GM19239 (cell line): ENCODE measurements at regions not wholly inside any gene's neighbourhood (a gene's known extent, or its start where the extent isn't known, plus 50 kb on each side); places are given as distances from the start of the nearest gene placed in this dataset.
"Not testable (repeated sequence)": the region's sequence is repeated elsewhere in the genome, so short reads cannot be mapped to it uniquely, and the experiment has no call there.

Experiments
- DNase-seq: peaks from one replicate; pipeline ENCODE4 v3.0.0; 2011; ENCODE audit warnings: low spot score; ENCODE audit not compliant: insufficient read length
- FAIRE-seq: peaks from 2 replicates; lab custom pipeline; 2011; peaks lifted over from hg19 to GRCh38; lab: Jason Lieb, UNC

GRCh38 chr2:72078773-72079172, 68.9 kb downstream of the CYP26B1 start:
- no peak for DNase-seq
- FAIRE-seq = no peak

GRCh38 chr2:72077702-72078169, 69.9 kb downstream of the CYP26B1 start:
- FAIRE-seq (no peak), DNase-seq (no peak)

GRCh38 chr2:72073373-72073772, 74.3 kb downstream of the CYP26B1 start:
- FAIRE-seq = not testable (repeated sequence)

GRCh38 chr2:72064197-72064596, 83.5 kb downstream of the CYP26B1 start:
- not testable (repeated sequence) for FAIRE-seq

More at GRCh38 chr2:72073373-72073772, 74.3 kb downstream of the CYP26B1 start:
- not testable (repeated sequence) for DNase-seq

GRCh38 chr2:72062336-72062735, 85.3 kb downstream of the CYP26B1 start:
- DNase-seq (no peak), FAIRE-seq (no peak)

More at GRCh38 chr2:72064197-72064596, 83.5 kb downstream of the CYP26B1 start:
- not testable (repeated sequence) for DNase-seq

GRCh38 chr2:72057308-72057707, 90.4 kb downstream of the CYP26B1 start:
- no peak for DNase-seq
- no peak for FAIRE-seq

GRCh38 chr2:72051971-72052505, 95.6 kb downstream of the CYP26B1 start:
- no peak for DNase-seq
- FAIRE-seq = no peak

GRCh38 chr2:72051204-72051603, 96.5 kb downstream of the CYP26B1 start:
- FAIRE-seq (no peak), DNase-seq (no peak)

- DNase-seq (no peak), FAIRE-seq (no peak)
These were observed 96.9 kb downstream of the CYP26B1 start for GRCh38 chr2:72050734-72051133.

- FAIRE-seq (no peak), DNase-seq (no peak)
These were observed 98.7 kb downstream of the CYP26B1 start for GRCh38 chr2:72048881-72049477.

GRCh38 chr2:72043985-72044384, 103.7 kb downstream of the CYP26B1 start:
- no peak for FAIRE-seq
- DNase-seq = no peak

GRCh38 chr2:72041638-72042111, 106.0 kb downstream of the CYP26B1 start:
- FAIRE-seq (no peak), DNase-seq (no peak)

GRCh38 chr2:72040629-72041571, 106.8 kb downstream of the CYP26B1 start:
- DNase-seq (no peak), FAIRE-seq (no peak)

GRCh38 chr2:72038524-72038923, 109.1 kb downstream of the CYP26B1 start:
- DNase-seq (no peak), FAIRE-seq (no peak)

GRCh38 chr2:72037261-72037666, 110.4 kb downstream of the CYP26B1 start:
- no peak for DNase-seq

GRCh38 chr2:72036595-72036994, 111.1 kb downstream of the CYP26B1 start:
- FAIRE-seq = no peak
- no peak for DNase-seq

More at GRCh38 chr2:72037261-72037666, 110.4 kb downstream of the CYP26B1 start:
- FAIRE-seq = no peak

- DNase-seq (no peak), FAIRE-seq (no peak)
These were observed 111.5 kb downstream of the CYP26B1 start for GRCh38 chr2:72036173-72036545.

GRCh38 chr2:72035518-72036172, 112.0 kb downstream of the CYP26B1 start:
- DNase-seq = no peak
- FAIRE-seq = no peak

GRCh38 chr2:72034353-72035095, 113.1 kb downstream of the CYP26B1 start:
- DNase-seq = no peak
- FAIRE-seq = no peak

GRCh38 chr2:72033636-72034035, 114.0 kb downstream of the CYP26B1 start:
- no peak for DNase-seq
- FAIRE-seq = no peak
